ENCODE measurements at regions not wholly inside any gene's neighbourhood (a gene's known extent, or its start where the extent isn't known, plus 50 kb on each side); places are given as distances from the start of the nearest gene placed in this dataset.

GRCh38 chr11:29707924-29708323, 308.9 kb downstream of the KCNA4 start:
- no peaks in the 10 kb centered on the region for H3K9me2 ChIP-seq (replicated peaks; ENCODE audit: insufficient read depth, low read length)
- H2AFZ ChIP-seq (ENCODE audit: low read depth, low read length, severe bottlenecking), result no peak overlapping the region
- no peaks in the 10 kb centered on the region for H3F3A ChIP-seq (ENCODE audit: insufficient read depth)
- TF ChIP-seq EZH2phosphoT487 (conservative IDR thresholded peaks at IDR 0.05; ENCODE audit: low read length) (no peak), CTCF (IDR thresholded peaks at IDR 0.05; ENCODE audit: insufficient read depth, low read length, poor library complexity, severe bottlenecking) (no peak)
- no peak overlapping the region for H3K27ac ChIP-seq (ENCODE audit: low read depth, low read length)
- no peaks in the 10 kb centered on the region for H3K79me2 ChIP-seq (ENCODE audit: insufficient read depth, low read length)
- H3K4me2 ChIP-seq (ENCODE audit: low read depth, low read length, poor library complexity, severe bottlenecking), result no peak overlapping the region
- no peak overlapping the region for H3K9ac ChIP-seq (ENCODE audit: low read length)
- no peaks in the 10 kb centered on the region for H3K27me3 ChIP-seq (ENCODE audit: low read length)
- no peaks in the 10 kb centered on the region for H3K9me3 ChIP-seq (ENCODE audit: insufficient read depth, low read length)
- H4K20me1 ChIP-seq (ENCODE audit: low read depth, low read length), result no peaks in the 10 kb centered on the region
- H3K4me3 ChIP-seq (ENCODE audit: insufficient read depth, low read length, poor library complexity, severe bottlenecking), result no peak overlapping the region
- no peaks in the 10 kb centered on the region for H3K36me3 ChIP-seq (ENCODE audit: low read length)

GRCh38 chr11:29685361-29685760, 331.5 kb downstream of the KCNA4 start:
- no peak overlapping the region for H3K9ac ChIP-seq (ENCODE audit: low read length)
- H3K9me2 ChIP-seq (replicated peaks; ENCODE audit: insufficient read depth, low read length), result no peaks in the 10 kb centered on the region
- no peaks in the 10 kb centered on the region for H3K79me2 ChIP-seq (ENCODE audit: insufficient read depth, low read length)
- H3K27ac ChIP-seq (ENCODE audit: low read depth, low read length), result no peak overlapping the region
- H3F3A ChIP-seq (ENCODE audit: insufficient read depth), result no peaks in the 10 kb centered on the region
- H3K36me3 ChIP-seq (ENCODE audit: low read length), result no peaks in the 10 kb centered on the region
- TF ChIP-seq EZH2phosphoT487 (conservative IDR thresholded peaks at IDR 0.05; ENCODE audit: low read length) (no peak), CTCF (IDR thresholded peaks at IDR 0.05; ENCODE audit: insufficient read depth, low read length, poor library complexity, severe bottlenecking) (no peak)
- H3K27me3 ChIP-seq (ENCODE audit: low read length), result no peaks in the 10 kb centered on the region
- no peak overlapping the region for H3K4me3 ChIP-seq (ENCODE audit: insufficient read depth, low read length, poor library complexity, severe bottlenecking)
- no peak overlapping the region for H2AFZ ChIP-seq (ENCODE audit: low read depth, low read length, severe bottlenecking)
- no peaks in the 10 kb centered on the region for H4K20me1 ChIP-seq (ENCODE audit: low read depth, low read length)
- H3K4me2 ChIP-seq (ENCODE audit: low read depth, low read length, poor library complexity, severe bottlenecking), result no peak overlapping the region
- H3K9me3 ChIP-seq (ENCODE audit: insufficient read depth, low read length), result no peaks in the 10 kb centered on the region

GRCh38 chr11:29682856-29683255, 334.0 kb downstream of the KCNA4 start:
- Histone ChIP-seq H3K27me3 (ENCODE audit: low read length) (no peaks in the 10 kb centered on the region), H3K4me2 (ENCODE audit: low read depth, low read length, poor library complexity, severe bottlenecking) (no peak overlapping the region), H3K79me2 (ENCODE audit: insufficient read depth, low read length) (no peaks in the 10 kb centered on the region), H3K9me2 (replicated peaks; ENCODE audit: insufficient read depth, low read length) (no peaks in the 10 kb centered on the region), H3K9ac (ENCODE audit: low read length) (no peak overlapping the region), H2AFZ (ENCODE audit: low read depth, low read length, severe bottlenecking) (no peak overlapping the region), H3K27ac (ENCODE audit: low read depth, low read length) (no peak overlapping the region), H3K4me3 (ENCODE audit: insufficient read depth, low read length, poor library complexity, severe bottlenecking) (no peak overlapping the region), H4K20me1 (ENCODE audit: low read depth, low read length) (no peaks in the 10 kb centered on the region), H3F3A (ENCODE audit: insufficient read depth) (no peaks in the 10 kb centered on the region), H3K36me3 (ENCODE audit: low read length) (no peaks in the 10 kb centered on the region), H3K9me3 (ENCODE audit: insufficient read depth, low read length) (no peaks in the 10 kb centered on the region)
- no peak for TF ChIP-seq EZH2phosphoT487 (conservative IDR thresholded peaks at IDR 0.05; ENCODE audit: low read length)
- no peak for TF ChIP-seq CTCF (IDR thresholded peaks at IDR 0.05; ENCODE audit: insufficient read depth, low read length, poor library complexity, severe bottlenecking)

Data from SU-DHL-6 (cell line).